ENCODE measurements at regions not wholly inside any gene's neighbourhood (a gene's known extent, or its start where the extent isn't known, plus 50 kb on each side); places are given as distances from the start of the nearest gene placed in this dataset.

- H3K9ac ChIP-seq (ENCODE audit: low read depth in 1 of 2, low read length in 2 of 2), result peak overlapping the region in 1 of 2 donors; percentile 21
- no peaks in the 10 kb centered on the region for H3K27me3 ChIP-seq (ENCODE audit: control insufficient read depth in 4 of 4, insufficient read depth in 4 of 4, low read length in 3 of 4)
- peak; percentile 59 for TF ChIP-seq FOXA1 (IDR thresholded peaks at IDR 0.05)
- peak; percentile 88 for TF ChIP-seq NR2F2 (IDR thresholded peaks at IDR 0.05)
- TF ChIP-seq RXRA (IDR thresholded peaks at IDR 0.05), result peak; percentile 73 to 87
- peak; percentile 48 for TF ChIP-seq ATF3 (IDR thresholded peaks at IDR 0.05)
- peak in 1 of 2 donors; percentile 72 for TF ChIP-seq EGR1 (IDR thresholded peaks at IDR 0.05; ENCODE audit: low read depth in 2 of 2)
- TF ChIP-seq, protein P1, sequence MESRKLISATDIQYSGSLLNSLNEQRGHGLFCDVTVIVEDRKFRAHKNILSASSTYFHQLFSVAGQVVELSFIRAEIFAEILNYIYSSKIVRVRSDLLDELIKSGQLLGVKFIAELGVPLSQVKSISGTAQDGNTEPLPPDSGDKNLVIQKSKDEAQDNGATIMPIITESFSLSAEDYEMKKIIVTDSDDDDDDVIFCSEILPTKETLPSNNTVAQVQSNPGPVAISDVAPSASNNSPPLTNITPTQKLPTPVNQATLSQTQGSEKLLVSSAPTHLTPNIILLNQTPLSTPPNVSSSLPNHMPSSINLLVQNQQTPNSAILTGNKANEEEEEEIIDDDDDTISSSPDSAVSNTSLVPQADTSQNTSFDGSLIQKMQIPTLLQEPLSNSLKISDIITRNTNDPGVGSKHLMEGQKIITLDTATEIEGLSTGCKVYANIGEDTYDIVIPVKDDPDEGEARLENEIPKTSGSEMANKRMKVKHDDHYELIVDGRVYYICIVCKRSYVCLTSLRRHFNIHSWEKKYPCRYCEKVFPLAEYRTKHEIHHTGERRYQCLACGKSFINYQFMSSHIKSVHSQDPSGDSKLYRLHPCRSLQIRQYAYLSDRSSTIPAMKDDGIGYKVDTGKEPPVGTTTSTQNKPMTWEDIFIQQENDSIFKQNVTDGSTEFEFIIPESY (IDR thresholded peaks at IDR 0.05), result peak; percentile 63
- TF ChIP-seq GABPA (IDR thresholded peaks at IDR 0.05 in 1 of 2, conservative IDR thresholded peaks at IDR 0.05 in 1 of 2), result no peak
- TF ChIP-seq HNF4G (IDR thresholded peaks at IDR 0.05), result no peak
- TF ChIP-seq FOXA2 (IDR thresholded peaks at IDR 0.05), result no peak
- peak; percentile 74 for TF ChIP-seq SP1 (IDR thresholded peaks at IDR 0.05)
- TF ChIP-seq JUND (IDR thresholded peaks at IDR 0.05), result peak in 1 of 2 donors; percentile 87
- no peak for TF ChIP-seq REST (IDR thresholded peaks at IDR 0.05)
- peak; percentile 39 for TF ChIP-seq RAD21 (IDR thresholded peaks at IDR 0.05)
- TF ChIP-seq CTCF (IDR thresholded peaks at IDR 0.05; ENCODE audit: low read depth, low read length, missing input control), result no peak
- peak; percentile 78 for TF ChIP-seq YY1 (IDR thresholded peaks at IDR 0.05)
- TF ChIP-seq, protein P2, sequence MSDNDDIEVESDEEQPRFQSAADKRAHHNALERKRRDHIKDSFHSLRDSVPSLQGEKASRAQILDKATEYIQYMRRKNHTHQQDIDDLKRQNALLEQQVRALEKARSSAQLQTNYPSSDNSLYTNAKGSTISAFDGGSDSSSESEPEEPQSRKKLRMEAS (IDR thresholded peaks at IDR 0.05), result peak; percentile 87
- TF ChIP-seq TAF1 (conservative IDR thresholded peaks at IDR 0.05), result no peak
- peak; percentile 65 to 82 for TF ChIP-seq HNF4A (conservative IDR thresholded peaks at IDR 0.05)
- no peaks in the 10 kb centered on the region for H3K9me3 ChIP-seq (ENCODE audit: control insufficient read depth in 4 of 4, low read length in 3 of 4)
- H3K27ac ChIP-seq (ENCODE audit: low read depth in 1 of 2, low read length in 2 of 2), result peak overlapping the region; percentile 86 to 94
- WGBS, result 13% methylated on average over 15 of the region's 15 CpGs
- H3K4me3 ChIP-seq (ENCODE audit: low read depth in 1 of 3, low read length in 3 of 3), result no peak overlapping the region
- H3K4me1 ChIP-seq (ENCODE audit: control insufficient read depth in 4 of 4, insufficient read depth in 4 of 4, low read length in 3 of 4), result peaks cover 13 to 41% (median 34%) of the 10 kb centered on the region in 4 donors
- H3K36me3 ChIP-seq (ENCODE audit: control insufficient read depth in 4 of 4, insufficient read depth in 3 of 4, low read depth in 1 of 4, low read length in 3 of 4), result no peaks in the 10 kb centered on the region
- DNase-seq (ENCODE audit: low spot score), result peak; percentile 76
Observed at GRCh38 chr18:62450546-62451410, 72.0 kb upstream of the ZCCHC2 start.

Measured in liver (tissue), 8 donors.